ENCODE measurements at regions not wholly inside any gene's neighbourhood (a gene's known extent, or its start where the extent isn't known, plus 50 kb on each side); places are given as distances from the start of the nearest gene placed in this dataset.

DNA sequence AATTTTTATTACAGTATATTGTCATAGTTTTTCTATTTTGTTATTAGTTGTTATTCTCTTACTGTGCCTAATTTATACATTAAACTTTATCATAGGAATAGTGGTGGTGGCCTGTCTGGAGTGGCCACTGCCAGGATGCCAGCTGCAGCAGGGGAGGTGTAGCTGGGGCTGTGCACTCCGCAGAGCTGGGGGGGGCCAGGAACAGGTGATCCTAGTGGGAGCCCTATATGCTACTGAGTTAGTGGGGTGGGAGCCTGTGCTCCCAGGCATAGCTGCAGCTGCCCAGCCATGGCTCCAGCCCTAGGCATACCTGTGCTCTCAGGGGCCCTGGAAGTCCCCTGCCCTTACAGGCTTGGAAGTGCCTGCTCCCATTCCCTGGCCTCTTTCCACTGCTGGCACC, 638.1 kb upstream of the KCNMB2 start:
- H3K4me1 Mint-ChIP-seq (ENCODE audit: low read depth, unreplicated experiment), result no peaks in the 10 kb centered on the region
- BruUV-seq (replicated peaks), result no TSS peak
- no peaks in the 10 kb centered on the region for H3K36me3 ChIP-seq (ENCODE audit: control insufficient read depth, insufficient read depth, low read length)
- no peak for DNase-seq
- intact Hi-C loops (cut with micrococcal nuclease; ENCODE audit: unreplicated experiment), result no loop called here
- POLR2A ChIA-PET, result no interaction called here
- TF ChIP-seq, protein P1, sequence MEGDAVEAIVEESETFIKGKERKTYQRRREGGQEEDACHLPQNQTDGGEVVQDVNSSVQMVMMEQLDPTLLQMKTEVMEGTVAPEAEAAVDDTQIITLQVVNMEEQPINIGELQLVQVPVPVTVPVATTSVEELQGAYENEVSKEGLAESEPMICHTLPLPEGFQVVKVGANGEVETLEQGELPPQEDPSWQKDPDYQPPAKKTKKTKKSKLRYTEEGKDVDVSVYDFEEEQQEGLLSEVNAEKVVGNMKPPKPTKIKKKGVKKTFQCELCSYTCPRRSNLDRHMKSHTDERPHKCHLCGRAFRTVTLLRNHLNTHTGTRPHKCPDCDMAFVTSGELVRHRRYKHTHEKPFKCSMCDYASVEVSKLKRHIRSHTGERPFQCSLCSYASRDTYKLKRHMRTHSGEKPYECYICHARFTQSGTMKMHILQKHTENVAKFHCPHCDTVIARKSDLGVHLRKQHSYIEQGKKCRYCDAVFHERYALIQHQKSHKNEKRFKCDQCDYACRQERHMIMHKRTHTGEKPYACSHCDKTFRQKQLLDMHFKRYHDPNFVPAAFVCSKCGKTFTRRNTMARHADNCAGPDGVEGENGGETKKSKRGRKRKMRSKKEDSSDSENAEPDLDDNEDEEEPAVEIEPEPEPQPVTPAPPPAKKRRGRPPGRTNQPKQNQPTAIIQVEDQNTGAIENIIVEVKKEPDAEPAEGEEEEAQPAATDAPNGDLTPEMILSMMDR (IDR thresholded peaks at IDR 0.05; ENCODE audit: insufficient read depth in 1 of 2, low read depth in 1 of 2, low read length in 1 of 2, severe bottlenecking in 1 of 2, unreplicated experiment in 1 of 2), result no peak
- H3K27me3 Mint-ChIP-seq (ENCODE audit: insufficient read depth, unreplicated experiment), result no peaks in the 10 kb centered on the region
- no peak overlapping the region for H3K4me3 Mint-ChIP-seq (ENCODE audit: unreplicated experiment)
- H3K27me3 ChIP-seq (replicated peaks; ENCODE audit: control insufficient read depth, insufficient read depth, low read length), result no peaks in the 10 kb centered on the region
- H3K36me3 Mint-ChIP-seq (ENCODE audit: insufficient read depth, unreplicated experiment), result no peaks in the 10 kb centered on the region
- H3K9me3 Mint-ChIP-seq (ENCODE audit: unreplicated experiment), result peaks cover 18% of the 10 kb centered on the region
- H3K4me3 ChIP-seq (ENCODE audit: low read depth, low read length), result no peak overlapping the region
- H3K9me3 ChIP-seq, result peaks cover 7% of the 10 kb centered on the region; the same call in 1 of the 2 replicates
- no peaks in the 10 kb centered on the region for H3K4me1 ChIP-seq
- no peak overlapping the region for H3K27ac Mint-ChIP-seq (ENCODE audit: unreplicated experiment)
- CTCF ChIA-PET, result no interaction called here

DNA sequence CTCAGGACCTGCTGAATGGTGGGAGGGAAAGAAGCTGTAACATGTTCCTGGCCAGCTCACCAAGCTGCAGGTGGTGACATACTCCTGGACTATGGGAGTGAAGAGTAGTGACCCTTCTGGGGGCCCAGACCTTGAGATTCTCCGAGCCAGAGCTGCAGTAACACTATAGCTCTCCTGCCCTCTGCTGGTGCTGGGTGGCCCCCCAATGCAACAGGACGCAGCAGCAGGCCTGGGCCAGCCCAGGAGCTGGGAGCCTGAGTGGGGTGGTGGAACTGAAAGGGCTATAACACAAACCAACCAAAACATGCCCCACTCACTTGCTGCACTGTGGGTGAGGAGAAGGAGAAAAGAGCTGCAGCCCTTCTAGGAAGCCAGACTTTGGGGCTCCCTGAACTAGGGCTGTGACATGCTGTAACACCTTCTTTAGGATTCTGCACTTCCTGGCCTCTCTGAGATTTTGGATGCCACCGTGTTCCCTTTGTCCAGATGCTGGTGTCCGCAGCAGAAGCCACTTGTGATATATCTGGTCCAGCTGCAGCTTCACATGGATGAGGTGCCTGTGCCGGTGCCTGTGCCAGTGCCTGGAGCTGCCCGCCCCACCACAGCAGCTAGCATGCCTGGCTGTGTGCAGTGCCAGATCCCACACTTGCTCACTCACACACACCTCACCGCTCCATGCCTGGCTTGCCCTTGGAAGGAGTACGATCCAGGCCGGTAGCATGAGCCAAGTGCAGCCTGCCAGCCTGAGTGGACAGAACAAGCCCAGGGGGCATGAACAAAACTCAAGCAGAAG, 636.8 kb upstream of the KCNMB2 start:
- Mint-ChIP-seq H3K36me3 (ENCODE audit: insufficient read depth, unreplicated experiment) (no peaks in the 10 kb centered on the region), H3K4me1 (ENCODE audit: low read depth, unreplicated experiment) (no peaks in the 10 kb centered on the region), H3K27me3 (ENCODE audit: insufficient read depth, unreplicated experiment) (no peaks in the 10 kb centered on the region), H3K27ac (ENCODE audit: unreplicated experiment) (no peak overlapping the region), H3K4me3 (ENCODE audit: unreplicated experiment) (no peak overlapping the region), H3K9me3 (ENCODE audit: unreplicated experiment) (peaks cover 18% of the 10 kb centered on the region)
- intact Hi-C loops (cut with micrococcal nuclease; ENCODE audit: unreplicated experiment), result no loop called here
- H3K9me3 ChIP-seq, result peaks cover 7% of the 10 kb centered on the region; the same call in 1 of the 2 replicates
- ChIA-PET POLR2A (no interaction called here), CTCF (no interaction called here)
- H3K27me3 ChIP-seq (replicated peaks; ENCODE audit: control insufficient read depth, insufficient read depth, low read length), result no peaks in the 10 kb centered on the region
- H3K4me1 ChIP-seq, result no peaks in the 10 kb centered on the region
- no peak overlapping the region for H3K4me3 ChIP-seq (ENCODE audit: low read depth, low read length)
- TF ChIP-seq, protein P1 (IDR thresholded peaks at IDR 0.05; ENCODE audit: insufficient read depth in 1 of 2, low read depth in 1 of 2, low read length in 1 of 2, severe bottlenecking in 1 of 2, unreplicated experiment in 1 of 2), result no peak
- no TSS peak for BruUV-seq (replicated peaks)
- no peaks in the 10 kb centered on the region for H3K36me3 ChIP-seq (ENCODE audit: control insufficient read depth, insufficient read depth, low read length)
- DNase-seq, result no peak

DNA sequence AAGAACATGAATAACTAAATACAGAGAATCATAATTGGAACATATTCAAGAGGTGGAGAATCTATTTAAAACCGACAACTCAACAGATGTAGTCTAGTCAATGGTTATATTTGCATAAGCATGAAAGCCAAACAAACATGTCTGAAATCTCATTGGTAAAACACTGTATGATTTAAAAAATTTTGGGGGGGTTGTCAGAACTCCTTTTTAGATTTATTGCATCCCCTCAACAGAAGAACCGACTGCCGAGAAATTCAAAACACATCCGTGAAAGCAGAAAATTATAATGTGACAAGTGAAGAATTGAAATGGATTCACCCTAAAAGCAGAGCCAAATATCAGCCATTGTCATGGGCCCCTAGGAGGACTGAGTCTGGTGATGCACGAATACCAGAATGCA, 633.4 kb upstream of the KCNMB2 start:
- H3K36me3 Mint-ChIP-seq (ENCODE audit: insufficient read depth, unreplicated experiment), result no peaks in the 10 kb centered on the region
- H3K9me3 Mint-ChIP-seq (ENCODE audit: unreplicated experiment), result peaks cover 18% of the 10 kb centered on the region
- peaks cover 5% of the 10 kb centered on the region; the same call in 1 of the 2 replicates for H3K4me1 ChIP-seq
- H3K27me3 ChIP-seq (replicated peaks; ENCODE audit: control insufficient read depth, insufficient read depth, low read length), result no peaks in the 10 kb centered on the region
- intact Hi-C loops (cut with micrococcal nuclease; ENCODE audit: unreplicated experiment), result no loop called here
- no peak overlapping the region for H3K4me3 ChIP-seq (ENCODE audit: low read depth, low read length)
- no TSS peak for BruUV-seq (replicated peaks)
- no peak overlapping the region for H3K4me3 Mint-ChIP-seq (ENCODE audit: unreplicated experiment)
- no peaks in the 10 kb centered on the region for H3K36me3 ChIP-seq (ENCODE audit: control insufficient read depth, insufficient read depth, low read length)
- H3K27ac Mint-ChIP-seq (ENCODE audit: unreplicated experiment), result no peak overlapping the region
- H3K9me3 ChIP-seq, result peaks cover 7% of the 10 kb centered on the region; the same call in 1 of the 2 replicates
- POLR2A ChIA-PET, result no interaction called here
- H3K4me1 Mint-ChIP-seq (ENCODE audit: low read depth, unreplicated experiment), result peaks cover 11% of the 10 kb centered on the region
- CTCF ChIA-PET, result no interaction called here
- TF ChIP-seq, protein P1 (IDR thresholded peaks at IDR 0.05; ENCODE audit: insufficient read depth in 1 of 2, low read depth in 1 of 2, low read length in 1 of 2, severe bottlenecking in 1 of 2, unreplicated experiment in 1 of 2), result no peak
- no peak for DNase-seq
- H3K27me3 Mint-ChIP-seq (ENCODE audit: insufficient read depth, unreplicated experiment), result no peaks in the 10 kb centered on the region

All from Caco-2 (cell line).